ENCODE measurements at regions not wholly inside any gene's neighbourhood (a gene's known extent, or its start where the extent isn't known, plus 50 kb on each side); places are given as distances from the start of the nearest gene placed in this dataset.
A peak's percentile ranks its signal among the peaks of the same experiment; 100 is the strongest.

GRCh38 chr12:131607658-131608447 is 103.0 kb upstream of the SFSWAP start (continued):
- TF ChIP-seq ETS2 (tag; IDR thresholded peaks at IDR 0.05; ENCODE audit: borderline replicate concordance, poor library complexity, severe bottlenecking) (no peak), RAD21 (CRISPR knock-in tag; conservative IDR thresholded peaks at IDR 0.05 in 1 of 2, IDR thresholded peaks at IDR 0.05 in 1 of 2) (no peak), CCAR2 (IDR thresholded peaks at IDR 0.05; ENCODE audit: low read depth, low read length) (no peak), DLX4 (CRISPR knock-in tag; IDR thresholded peaks at IDR 0.05) (no peak), ZNF830 (CRISPR knock-in tag; IDR thresholded peaks at IDR 0.05) (no peak), REST (IDR thresholded peaks at IDR 0.05; ENCODE audit: borderline replicate concordance) (no peak), REST (CRISPR knock-in tag; IDR thresholded peaks at IDR 0.05; ENCODE audit: low read depth) (no peak), MEIS2 (IDR thresholded peaks at IDR 0.05; ENCODE audit: partially characterized antibody) (peak; percentile 52), ZNF347 (CRISPR knock-in tag; IDR thresholded peaks at IDR 0.05; ENCODE audit: low read depth) (no peak), CTBP1 (IDR thresholded peaks at IDR 0.05; ENCODE audit: borderline replicate concordance) (no peak)
- TF ChIP-seq, protein P1, sequence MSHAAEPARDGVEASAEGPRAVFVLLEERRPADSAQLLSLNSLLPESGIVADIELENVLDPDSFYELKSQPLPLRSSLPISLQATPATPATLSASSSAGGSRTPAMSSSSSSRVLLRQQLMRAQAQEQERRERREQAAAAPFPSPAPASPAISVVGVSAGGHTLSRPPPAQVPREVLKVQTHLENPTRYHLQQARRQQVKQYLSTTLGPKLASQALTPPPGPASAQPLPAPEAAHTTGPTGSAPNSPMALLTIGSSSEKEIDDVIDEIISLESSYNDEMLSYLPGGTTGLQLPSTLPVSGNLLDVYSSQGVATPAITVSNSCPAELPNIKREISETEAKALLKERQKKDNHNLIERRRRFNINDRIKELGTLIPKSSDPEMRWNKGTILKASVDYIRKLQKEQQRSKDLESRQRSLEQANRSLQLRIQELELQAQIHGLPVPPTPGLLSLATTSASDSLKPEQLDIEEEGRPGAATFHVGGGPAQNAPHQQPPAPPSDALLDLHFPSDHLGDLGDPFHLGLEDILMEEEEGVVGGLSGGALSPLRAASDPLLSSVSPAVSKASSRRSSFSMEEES (CRISPR knock-in tag; IDR thresholded peaks at IDR 0.05): no peak
